GM18868 (cell line): ENCODE measurements at regions not wholly inside any gene's neighbourhood (a gene's known extent, or its start where the extent isn't known, plus 50 kb on each side); places are given as distances from the start of the nearest gene placed in this dataset.
"Not testable (repeated sequence)": the region's sequence is repeated elsewhere in the genome, so short reads cannot be mapped to it uniquely, and the experiment has no call there.

Source experiments
- ATAC-seq: cut with Tn5 transposase; IDR thresholded peaks from one replicate; pipeline ENCODE4 v1.9.1; 2021; ENCODE audit warnings: mild to moderate bottlenecking, moderate library complexity; ENCODE audit not compliant: unreplicated experiment

DNA sequence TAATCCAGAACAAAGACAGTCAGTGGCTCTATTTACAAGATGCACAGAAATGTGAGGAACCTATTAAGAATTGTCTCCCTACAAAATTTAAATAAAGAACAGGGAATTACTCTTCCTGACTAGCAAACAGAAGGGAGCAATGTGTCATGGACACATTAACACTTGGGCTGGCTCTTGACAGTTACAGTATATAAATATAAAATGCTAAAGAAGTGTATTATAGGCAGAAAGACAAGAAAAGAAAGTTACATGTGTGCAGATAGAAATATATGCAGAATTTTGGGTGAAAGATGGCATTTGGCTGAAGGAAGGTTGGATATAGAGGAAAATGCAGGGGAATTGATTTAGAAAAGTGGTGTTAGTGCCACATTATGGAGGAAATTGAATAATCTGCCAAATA lies 2257.1 kb upstream of the ACO1 start:
- ATAC-seq = no peak

DNA sequence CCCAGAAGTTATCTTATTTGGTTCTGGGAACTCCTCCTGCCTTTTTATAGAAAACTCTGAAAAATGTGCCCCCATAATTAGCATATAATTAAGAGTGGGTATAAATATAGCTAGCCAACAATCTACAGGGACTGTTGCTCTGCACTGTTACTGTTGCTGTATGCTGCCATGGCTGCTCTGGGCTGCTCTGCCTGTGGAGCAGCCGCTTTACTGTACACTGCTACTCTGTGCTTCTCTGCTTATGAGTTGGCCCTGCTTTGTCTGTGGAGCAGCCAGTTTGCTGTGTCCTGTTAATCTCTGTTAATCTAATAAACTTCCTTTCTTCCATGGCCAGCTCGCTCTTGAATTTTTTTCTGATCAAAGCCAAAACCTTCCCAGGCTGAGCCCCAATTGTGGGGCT lies 2244.0 kb upstream of the ACO1 start:
- no peak for ATAC-seq

- ATAC-seq = no peak
Measured at GRCh38 chr9:30160570-30160969, 2223.9 kb upstream of the ACO1 start.

DNA sequence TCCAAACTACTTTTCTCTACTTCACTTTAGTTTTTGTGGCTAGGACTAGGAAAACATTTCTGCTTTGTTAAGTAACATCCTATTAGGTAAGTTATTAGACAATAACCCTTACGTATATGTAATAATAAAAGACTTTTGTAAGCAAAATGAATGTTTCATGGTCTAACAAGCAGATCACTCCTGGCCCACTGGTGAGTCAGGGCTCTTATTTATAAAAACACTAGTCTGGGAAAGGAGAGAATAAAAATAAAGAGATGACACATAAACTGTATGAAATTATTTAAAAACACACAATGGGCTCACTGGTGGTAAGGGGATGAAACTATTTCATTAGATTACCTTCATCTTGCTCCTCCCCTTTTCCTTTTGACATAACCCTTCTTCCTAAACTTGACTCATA lies 2212.2 kb upstream of the ACO1 start:
- no peak for ATAC-seq

DNA sequence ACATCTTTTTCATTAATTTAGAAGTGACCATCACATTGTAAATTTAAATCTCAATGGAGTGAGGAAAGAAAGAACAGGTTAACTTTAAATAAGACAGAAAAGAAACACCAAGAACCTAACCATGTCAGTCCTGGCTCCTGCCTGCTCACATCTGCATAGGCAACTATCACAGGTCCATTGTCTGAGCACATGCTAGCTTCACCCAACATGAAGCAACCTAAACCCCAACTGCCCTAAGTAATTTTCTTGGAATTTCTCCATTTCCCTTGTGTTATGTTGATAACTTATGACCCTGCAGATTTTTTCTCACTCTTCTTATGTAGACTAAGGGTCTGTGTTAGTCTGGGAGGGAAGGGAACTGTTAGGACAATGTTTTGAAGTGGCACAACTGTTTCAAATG lies 2205.8 kb upstream of the ACO1 start:
- ATAC-seq = no peak

GRCh38 chr9:30193421-30193820 lies 2191.0 kb upstream of the ACO1 start:
- no peak for ATAC-seq

DNA sequence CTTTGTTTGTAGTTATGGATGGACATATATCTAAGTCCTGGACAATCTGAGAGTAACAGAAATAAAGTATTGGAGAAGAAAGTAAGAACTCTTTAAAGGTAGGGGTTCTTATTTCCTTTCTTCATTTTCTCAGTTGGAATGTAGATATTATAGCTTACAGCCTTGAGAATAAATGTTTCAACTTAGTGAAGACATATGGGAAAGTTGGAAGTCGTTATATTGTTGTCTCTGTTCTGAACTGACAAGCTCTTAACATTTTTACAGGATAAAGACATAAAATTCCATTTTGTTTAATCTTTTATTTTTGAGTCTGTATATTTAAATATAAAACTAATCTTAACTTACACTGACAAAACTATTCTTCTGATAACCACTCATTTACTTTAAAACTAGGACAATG lies 2187.5 kb upstream of the ACO1 start:
- no peak for ATAC-seq

GRCh38 chr9:30197453-30197852 lies 2187.0 kb upstream of the ACO1 start:
- no peak for ATAC-seq

GRCh38 chr9:30197954-30198353 lies 2186.5 kb upstream of the ACO1 start:
- no peak for ATAC-seq

DNA sequence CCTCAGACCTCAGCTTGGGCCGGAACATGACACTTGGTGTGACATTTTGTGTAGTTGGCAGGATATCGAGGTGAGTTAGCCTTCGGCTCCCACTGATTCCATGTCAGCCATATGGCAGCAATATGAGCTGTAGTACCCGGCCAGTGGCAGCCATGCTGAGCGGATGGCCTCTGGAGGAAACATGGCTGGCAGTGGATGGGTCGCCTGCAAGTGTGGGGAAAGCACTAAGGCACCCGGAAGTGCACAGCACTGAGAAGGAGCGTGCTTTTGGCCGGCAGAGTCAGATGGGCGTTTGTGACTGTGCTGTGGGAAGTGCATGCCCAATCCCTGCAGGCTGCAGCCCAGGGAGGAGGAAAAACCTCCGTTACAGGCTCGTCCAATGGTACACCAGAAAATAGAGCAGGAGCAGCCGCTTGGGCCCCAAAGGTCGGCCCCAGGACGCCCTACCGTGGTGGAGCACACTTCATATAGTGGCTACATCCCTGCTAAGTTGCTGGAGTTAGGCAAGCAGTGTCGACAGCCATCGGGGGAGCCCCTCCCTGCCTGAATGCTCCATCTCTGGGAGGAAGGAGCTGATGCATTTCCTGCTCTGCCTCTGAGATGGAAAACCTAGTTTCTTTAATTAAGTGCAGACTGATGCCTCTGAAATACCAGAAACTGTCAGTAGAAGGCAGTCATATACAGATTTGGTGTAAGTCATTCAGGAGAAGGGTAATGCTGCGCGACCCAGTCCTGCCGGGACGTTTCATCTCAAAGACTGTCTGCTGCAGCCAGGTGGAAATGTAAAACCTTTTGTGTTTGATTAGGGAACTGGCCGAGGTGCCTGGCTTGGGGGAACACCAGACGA lies 2185.8 kb upstream of the ACO1 start:
- ATAC-seq = no peak

GRCh38 chr9:30201024-30201423 lies 2183.4 kb upstream of the ACO1 start:
- no peak for ATAC-seq

DNA sequence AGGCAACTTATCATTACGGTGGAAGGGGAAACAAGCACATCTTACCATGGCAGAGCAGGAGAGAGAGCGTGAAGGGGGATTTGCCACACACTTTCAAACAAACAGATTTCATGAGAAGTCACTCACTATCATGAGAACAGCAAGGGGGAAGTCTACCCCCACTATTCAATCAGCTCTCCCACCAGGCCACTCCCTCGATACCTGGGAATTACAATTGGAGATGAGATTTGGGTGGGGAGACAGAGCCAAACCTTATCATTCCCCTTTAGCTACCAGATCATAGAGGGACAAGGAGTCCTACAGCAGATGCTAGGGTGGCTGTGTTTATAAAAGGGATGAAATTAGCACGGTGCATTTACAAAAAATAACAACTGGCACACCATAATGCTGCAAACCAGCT lies 2149.4 kb upstream of the ACO1 start:
- no peak for ATAC-seq

GRCh38 chr9:30235564-30235963 lies 2148.9 kb upstream of the ACO1 start:
- ATAC-seq = no peak

DNA sequence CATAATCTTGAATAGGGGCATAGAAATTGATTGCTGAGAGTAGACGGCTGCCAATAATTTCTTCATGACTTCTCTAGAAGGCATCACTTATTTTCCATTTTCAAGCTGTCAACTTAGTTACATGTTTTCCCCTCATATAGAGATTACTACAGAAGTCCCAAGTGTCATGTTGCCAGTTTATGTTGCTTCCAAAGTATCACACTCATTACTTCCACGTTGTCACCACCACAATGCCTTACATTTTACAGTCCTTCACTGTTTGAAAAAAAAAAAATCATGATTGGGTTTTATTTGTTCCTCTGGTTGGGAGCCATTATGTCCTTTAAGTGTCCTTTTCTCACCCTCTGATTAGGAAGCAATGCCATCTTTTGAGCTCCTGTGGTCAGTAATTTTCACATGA lies 2144.6 kb upstream of the ACO1 start:
- ATAC-seq = no peak

DNA sequence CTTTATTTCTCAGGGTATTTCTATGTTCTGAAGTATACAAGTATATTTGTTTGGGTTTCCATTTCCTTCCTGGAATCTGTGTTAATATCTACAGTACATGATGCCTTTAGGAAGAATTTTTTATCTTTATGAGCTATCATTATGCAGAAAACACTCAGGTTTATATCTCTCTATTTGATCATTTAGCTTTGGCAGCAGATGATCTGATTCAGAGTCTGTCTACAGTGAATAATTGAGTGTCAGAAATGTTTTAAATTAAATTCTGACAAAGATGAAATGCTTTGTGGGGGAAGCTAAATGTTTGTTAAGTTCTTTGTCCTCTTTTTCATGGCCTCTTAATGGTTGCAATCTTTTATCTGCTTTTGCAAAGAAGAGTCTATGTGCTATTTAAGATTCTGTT lies 2141.0 kb upstream of the ACO1 start:
- ATAC-seq = no peak

- no peak for ATAC-seq
Measured at GRCh38 chr9:30244877-30245276, 2139.6 kb upstream of the ACO1 start.

DNA sequence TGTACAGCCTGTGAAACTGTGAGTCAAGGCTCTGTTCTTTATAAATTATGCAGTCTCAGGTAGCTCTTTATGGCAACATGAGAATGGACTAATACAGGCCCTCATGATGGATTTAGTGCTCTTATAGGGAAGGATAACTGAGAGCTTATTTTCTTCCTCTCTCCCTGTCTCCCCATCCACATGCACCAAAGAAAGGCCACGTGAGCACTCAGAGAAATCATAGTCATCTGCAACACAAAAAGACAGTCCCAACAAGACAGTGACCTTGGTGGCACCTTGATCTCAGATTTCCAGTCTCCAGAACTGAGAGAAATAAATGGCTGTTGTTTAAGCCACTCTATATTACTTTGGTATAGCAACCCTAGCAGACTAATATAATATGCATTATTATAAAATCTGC lies 2133.6 kb upstream of the ACO1 start:
- no peak for ATAC-seq

- ATAC-seq = no peak
Measured at GRCh38 chr9:30258094-30258493, 2126.3 kb upstream of the ACO1 start.

DNA sequence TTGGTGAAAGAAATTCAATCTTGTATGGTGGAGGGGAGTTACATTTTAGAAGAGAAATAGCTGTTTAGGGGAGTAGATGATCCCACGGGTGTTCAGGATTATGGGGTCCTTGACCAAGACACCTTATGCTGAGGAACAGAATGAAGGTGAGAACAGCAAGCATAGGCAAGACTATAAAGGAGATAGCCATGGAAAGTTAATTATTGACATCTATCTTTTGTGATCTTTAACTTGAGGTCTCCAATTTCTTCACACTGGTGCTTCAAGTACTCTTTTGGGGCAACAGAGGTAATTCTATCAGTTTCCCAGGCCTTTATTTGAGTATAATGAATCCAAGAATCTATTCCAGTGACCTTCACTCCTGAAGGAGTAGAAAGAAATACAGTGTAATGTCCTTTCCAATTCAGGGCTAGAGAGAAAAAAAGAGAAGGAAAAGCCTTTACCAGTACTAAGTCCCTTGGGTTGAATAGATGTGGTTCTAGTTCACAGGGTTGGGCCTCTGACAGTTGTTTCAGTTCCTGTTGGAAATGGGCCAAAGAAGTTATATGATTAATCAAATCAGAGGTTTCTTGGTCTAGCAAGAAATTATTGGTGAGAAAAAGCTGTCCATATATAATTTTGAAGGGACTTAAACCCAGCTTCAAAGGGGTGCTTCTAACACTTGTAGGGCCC lies 2104.1 kb upstream of the ACO1 start:
- no peak for ATAC-seq

- no peak for ATAC-seq
Measured at GRCh38 chr9:30289435-30289834, 2095.0 kb upstream of the ACO1 start.

DNA sequence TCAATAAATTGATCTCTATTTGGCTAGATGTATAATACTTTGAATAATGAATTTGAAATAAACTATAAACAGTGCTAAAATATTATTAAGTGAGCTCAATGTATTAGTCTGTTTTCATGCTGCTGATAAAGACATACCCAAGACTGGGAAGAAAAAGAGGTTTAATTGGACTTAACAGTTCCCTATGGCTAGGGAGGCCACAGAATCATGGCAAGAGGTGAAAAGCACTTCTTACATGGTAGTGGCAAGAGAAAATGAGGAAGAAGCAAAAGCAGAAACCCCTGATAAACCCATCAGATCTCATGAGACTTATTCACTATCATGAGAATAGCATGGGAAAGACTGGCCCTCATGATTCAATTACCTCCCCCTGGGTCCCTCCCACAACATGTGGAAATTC lies 2092.4 kb upstream of the ACO1 start:
- not testable (repeated sequence) for ATAC-seq

- ATAC-seq = no peak
Measured at GRCh38 chr9:30293231-30293630, 2091.2 kb upstream of the ACO1 start.
